ENCODE measurements at regions not wholly inside any gene's neighbourhood (a gene's known extent, or its start where the extent isn't known, plus 50 kb on each side); places are given as distances from the start of the nearest gene placed in this dataset.

GRCh38 chr4:180947425-180947824, 1295.8 kb upstream of the TENM3 start:
- TF ChIP-seq, protein P1, sequence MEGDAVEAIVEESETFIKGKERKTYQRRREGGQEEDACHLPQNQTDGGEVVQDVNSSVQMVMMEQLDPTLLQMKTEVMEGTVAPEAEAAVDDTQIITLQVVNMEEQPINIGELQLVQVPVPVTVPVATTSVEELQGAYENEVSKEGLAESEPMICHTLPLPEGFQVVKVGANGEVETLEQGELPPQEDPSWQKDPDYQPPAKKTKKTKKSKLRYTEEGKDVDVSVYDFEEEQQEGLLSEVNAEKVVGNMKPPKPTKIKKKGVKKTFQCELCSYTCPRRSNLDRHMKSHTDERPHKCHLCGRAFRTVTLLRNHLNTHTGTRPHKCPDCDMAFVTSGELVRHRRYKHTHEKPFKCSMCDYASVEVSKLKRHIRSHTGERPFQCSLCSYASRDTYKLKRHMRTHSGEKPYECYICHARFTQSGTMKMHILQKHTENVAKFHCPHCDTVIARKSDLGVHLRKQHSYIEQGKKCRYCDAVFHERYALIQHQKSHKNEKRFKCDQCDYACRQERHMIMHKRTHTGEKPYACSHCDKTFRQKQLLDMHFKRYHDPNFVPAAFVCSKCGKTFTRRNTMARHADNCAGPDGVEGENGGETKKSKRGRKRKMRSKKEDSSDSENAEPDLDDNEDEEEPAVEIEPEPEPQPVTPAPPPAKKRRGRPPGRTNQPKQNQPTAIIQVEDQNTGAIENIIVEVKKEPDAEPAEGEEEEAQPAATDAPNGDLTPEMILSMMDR (IDR thresholded peaks at IDR 0.05; ENCODE audit: insufficient read depth, low read depth, low read length), result peak; percentile 25
- TF ChIP-seq EZH2 (IDR thresholded peaks at IDR 0.05; ENCODE audit: insufficient read depth, low read length), result no peak
